Activated T-cell treated with anti-CD3 and anti-CD28 coated beads for 48 hours (primary cell): ENCODE measurements at regions not wholly inside any gene's neighbourhood (a gene's known extent, or its start where the extent isn't known, plus 50 kb on each side); places are given as distances from the start of the nearest gene placed in this dataset.

Experiments used
- DNase-seq: peaks from one replicate; pipeline ENCODE4 v3.0.0-alpha.2; 2020; ENCODE audit warnings: low read depth

GRCh38 chr4:123323998-123324397 is 72.6 kb upstream of the SPRY1 start:
- DNase-seq = no peak

DNA sequence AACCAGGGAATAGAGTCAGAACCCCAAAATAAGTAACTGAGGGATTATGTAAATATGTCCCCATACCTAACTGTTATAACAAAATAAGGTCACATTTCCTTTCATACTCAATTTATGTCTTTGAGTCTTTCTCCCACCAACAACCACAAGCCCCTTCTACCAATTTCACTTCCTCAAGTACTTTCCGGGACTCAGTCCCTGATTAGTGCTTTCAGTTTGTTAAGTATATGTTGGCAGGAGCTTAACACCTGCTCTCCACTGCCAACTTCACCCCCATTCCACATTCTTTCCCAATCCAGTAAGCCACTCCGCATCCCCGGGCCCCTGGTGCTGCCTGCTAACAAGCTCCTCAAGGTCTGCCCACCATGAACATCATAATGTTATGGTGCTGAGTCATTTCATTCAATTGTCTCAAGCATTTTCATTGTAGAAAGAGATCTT is 71.3 kb upstream of the SPRY1 start:
- DNase-seq = no peak

DNA sequence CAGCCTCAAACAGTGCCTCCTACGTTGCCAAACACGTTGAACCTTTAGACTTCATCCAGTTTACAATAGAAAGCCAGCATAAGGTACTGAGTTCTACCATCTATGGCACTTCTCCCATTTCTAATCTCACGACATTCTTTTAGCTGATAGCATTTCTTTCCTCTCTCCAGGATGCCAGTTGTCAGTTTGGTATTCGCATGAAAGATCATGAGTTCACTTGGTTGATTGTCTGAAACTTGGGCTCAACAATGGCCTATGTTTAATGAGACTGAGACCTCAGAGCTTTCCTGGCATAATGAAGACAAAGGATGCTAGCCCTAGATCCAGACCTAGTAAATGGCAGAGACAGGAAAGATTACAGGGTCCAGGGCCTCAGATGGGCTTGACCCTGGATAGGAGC is 69.2 kb upstream of the SPRY1 start:
- DNase-seq = no peak

DNA sequence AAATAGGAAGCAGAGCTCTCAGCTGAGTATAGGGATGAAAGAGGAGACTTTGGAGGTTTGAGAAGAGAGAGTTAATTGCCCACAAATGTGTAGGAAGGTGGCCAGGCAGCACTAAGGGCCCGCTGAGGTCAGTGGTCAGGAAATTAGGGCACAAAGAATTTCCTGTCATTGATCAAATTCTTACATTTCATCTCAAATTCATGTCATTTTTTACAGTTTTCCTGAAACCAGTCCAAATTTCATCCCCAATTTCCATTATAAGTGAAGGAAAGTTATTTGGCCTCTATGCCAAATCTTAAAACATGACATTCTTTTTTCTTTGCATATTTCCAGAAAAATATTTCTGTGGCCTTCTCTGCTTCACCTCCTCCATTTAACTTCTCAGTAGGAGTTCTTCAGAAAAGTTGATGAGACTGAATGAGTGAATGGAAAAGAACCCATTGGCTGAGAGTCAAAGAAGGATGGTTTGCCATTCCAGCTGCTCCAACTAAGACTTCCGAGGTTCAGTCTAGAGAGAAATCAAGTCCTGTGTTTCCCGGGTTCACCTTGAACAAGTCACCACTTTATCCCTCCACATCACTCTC is 68.7 kb upstream of the SPRY1 start:
- DNase-seq = no peak

GRCh38 chr4:123338715-123339114 is 57.9 kb upstream of the SPRY1 start:
- no peak for DNase-seq

- DNase-seq = no peak
Observed at GRCh38 chr4:123339507-123340380, 56.9 kb upstream of the SPRY1 start.

DNA sequence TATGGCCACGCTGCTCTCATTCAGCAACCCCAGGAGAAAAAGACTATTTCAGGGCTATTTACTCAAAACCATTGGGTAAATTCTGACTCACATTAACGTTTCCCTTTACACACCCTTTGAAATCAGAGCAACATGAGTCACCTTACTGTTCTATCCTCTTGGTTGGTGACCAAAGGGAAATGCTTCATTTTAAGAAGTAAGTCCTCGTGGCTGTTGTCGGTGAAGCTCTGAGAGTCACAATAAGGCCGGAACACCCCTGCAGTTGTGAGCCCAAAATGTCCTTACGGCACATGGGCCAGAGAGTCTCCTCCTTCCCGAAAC is 56.3 kb upstream of the SPRY1 start:
- DNase-seq = no peak

DNA sequence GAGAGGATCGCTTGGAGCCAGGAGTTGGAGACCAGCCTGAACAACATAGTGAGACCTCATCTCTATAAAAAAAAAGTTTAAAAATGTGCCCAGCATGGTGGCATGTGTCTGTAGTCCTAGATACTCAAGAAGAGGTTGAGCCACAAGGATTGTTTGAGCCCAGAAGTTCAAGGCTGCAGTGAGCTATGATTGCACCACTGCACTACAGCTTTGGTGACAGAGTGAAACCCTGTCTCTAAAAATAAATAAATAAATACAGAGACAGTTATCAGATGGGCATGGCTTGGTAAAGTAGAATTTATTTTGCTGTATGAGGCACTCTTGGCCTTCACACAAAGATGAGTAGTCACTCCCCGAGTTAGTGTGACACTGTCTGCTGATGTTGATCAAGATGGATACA is 54.1 kb upstream of the SPRY1 start:
- no peak for DNase-seq

DNA sequence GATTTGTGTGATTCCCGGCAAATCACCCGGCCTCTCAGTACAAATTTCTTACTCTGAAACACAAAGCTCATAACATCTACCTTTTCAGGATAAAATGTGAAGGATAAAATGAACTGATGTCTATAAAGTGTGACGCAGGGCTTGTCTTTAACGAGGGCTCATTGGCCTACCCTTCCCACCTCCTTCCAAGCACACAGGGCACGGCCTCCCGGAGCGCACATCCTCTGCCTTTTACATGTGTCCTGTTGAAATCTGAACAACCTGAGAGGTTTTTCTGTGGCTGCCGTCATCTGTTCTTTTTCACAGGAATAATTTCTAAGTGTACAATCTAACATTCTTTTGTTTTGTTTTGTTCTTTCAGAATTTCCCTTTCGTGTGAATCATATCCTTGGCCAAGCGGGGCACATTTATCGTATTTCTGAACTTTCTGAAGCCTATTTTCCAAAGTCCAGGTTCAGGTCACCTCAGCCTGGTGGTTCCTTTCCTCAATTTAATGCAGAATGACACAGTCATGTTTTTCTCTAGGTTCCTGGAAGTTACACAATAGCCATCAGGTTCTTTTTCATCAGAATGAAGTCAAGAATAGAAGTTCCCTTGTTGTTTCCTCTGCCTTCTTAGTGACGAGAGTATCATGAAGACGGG is 53.1 kb upstream of the SPRY1 start:
- no peak for DNase-seq

DNA sequence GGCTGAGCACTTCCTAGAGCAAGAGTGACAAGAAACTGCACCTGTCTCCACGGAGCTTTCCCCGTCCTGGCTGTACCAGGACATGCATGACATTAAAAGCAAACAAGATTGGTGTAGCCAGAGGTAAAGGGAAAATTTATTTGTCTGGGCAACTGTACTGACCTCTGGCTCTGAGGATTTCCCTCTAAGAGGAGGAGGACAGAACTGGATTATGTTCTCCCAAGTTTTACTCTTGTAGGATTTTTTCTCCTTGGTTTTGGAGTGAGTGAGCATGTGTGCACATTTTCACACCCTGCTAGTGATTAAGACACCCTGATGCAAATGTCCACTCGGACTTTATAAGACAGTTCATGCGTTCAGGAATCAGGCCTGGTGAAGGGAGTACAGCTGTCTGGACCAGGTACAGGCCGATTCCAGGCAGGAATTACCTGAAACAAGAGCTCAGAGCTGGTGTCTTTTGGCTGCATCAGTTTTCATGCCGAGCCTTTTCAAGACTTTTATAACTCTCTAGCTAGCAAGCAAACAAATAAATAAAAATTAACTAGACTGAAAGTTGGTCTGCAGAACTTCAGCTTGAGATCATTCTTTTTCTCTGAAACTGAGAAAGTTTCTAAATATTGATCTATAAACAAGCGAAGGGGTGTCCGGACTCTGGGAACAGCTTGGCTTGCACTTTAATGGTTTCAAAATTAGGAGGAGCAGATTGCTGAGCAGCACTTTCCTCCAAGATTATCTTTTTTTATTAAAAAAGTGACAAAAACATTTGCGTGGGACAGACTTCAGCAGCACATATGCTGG is 51.3 kb upstream of the SPRY1 start:
- no peak for DNase-seq

DNA sequence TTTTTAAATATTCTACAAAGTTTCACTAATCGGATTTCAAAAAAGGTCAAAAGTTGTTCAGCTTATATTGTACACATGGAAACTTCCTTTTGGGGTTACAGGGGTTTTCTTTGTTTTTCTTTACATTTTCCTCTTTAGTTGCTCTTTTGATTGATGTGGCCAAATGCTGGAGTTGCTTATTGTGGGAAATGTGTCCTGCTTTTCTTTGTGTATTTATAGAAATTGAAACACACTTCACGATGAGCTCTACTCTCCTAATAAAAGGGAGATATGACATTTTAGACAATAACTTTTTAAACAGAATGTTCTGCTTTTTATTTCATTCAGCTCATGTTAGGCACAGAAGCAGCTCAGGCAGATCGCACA is 50.7 kb upstream of the SPRY1 start:
- no peak for DNase-seq

- DNase-seq = no peak
Observed at GRCh38 chr4:123346330-123346940, 50.2 kb upstream of the SPRY1 start.
